ENCODE measurements at regions not wholly inside any gene's neighbourhood (a gene's known extent, or its start where the extent isn't known, plus 50 kb on each side); places are given as distances from the start of the nearest gene placed in this dataset.
"Not testable (repeated sequence)": the region's sequence is repeated elsewhere in the genome, so short reads cannot be mapped to it uniquely, and the experiment has no call there.

DNA sequence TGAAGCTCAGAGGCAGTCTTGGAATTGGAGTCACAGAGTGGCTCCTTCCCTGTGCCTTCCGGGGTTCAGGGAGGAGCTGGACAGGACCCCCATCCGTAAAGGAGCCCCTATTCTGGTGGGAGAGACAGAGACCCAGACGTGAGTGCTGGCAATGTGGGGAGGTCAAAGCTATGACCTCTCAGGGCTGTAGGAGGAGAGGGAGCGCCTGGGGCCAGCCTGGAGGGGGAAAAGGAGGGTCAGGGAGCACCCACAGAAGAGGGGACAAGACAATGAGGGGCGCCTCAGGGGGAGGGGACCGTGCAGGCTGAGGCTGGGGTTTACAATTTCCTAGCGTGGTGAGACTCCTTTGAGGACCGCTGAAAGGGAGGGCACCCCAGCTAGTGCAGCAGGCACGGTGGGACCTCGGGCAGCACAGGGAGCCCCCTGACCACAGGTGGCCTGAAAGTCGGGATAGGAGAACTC lies 97.9 kb upstream of the LRPAP1 start:
- Histone ChIP-seq H3K36me3 (ENCODE audit: control insufficient read depth, insufficient read depth, low read length) (no peaks in the 10 kb centered on the region), H3K9ac (ENCODE audit: low read depth, low read length) (no peak overlapping the region), H3K27me3 (ENCODE audit: control insufficient read depth, insufficient read depth, low read length) (no peaks in the 10 kb centered on the region), H3K4me1 (ENCODE audit: control insufficient read depth, insufficient read depth, low read length) (no peaks in the 10 kb centered on the region), H3K4me3 (ENCODE audit: low read depth, low read length) (no peak overlapping the region), H3K9me3 (ENCODE audit: control insufficient read depth, insufficient read depth, low read length) (no peaks in the 10 kb centered on the region)

DNA sequence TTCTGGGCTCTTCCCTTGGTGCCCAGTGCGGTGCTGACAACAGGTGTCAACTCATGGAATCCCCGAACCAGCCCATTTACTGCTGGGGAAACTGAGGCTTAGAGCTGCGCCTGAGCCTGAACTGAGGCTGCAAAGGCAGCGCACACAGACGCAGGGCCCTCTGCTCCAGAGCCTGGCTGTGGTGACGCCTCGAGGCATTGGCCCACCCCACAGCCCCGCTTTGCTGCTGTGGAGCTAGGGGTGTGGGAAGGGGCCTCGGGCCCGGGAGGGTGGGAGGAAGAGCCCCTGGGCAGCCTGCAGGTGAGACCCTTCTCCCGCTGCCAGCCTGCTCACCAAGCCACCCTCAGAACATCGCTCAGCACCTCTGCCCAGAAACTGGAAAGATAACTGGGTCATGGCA lies 97.4 kb upstream of the LRPAP1 start:
- Histone ChIP-seq H3K9ac (ENCODE audit: low read depth, low read length) (no peak overlapping the region), H3K4me1 (ENCODE audit: control insufficient read depth, insufficient read depth, low read length) (no peaks in the 10 kb centered on the region), H3K36me3 (ENCODE audit: control insufficient read depth, insufficient read depth, low read length) (no peaks in the 10 kb centered on the region), H3K9me3 (ENCODE audit: control insufficient read depth, insufficient read depth, low read length) (no peaks in the 10 kb centered on the region), H3K27me3 (ENCODE audit: control insufficient read depth, insufficient read depth, low read length) (no peaks in the 10 kb centered on the region), H3K4me3 (ENCODE audit: low read depth, low read length) (no peak overlapping the region)

DNA sequence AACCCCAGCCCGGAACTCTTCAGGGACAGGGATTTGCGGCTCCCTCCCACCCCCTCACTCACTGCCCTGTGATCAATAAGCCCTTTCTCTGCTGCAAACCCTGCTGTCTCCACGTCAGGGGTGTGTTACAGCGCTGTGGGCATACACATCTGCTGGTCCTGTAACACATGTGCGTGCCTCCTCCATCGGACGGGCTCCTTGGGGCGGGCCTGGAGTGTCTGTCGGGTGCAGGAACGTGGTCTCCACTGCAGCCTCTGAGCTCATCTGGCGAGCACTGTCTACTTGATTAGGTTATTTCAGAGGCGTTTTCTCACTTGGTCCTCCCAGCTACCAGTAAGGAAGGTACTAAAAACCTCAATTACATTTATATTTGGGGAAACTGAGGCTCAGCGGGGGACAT lies 97.0 kb upstream of the LRPAP1 start:
- H3K27me3 ChIP-seq (ENCODE audit: control insufficient read depth, insufficient read depth, low read length); H3K4me1 ChIP-seq (ENCODE audit: control insufficient read depth, insufficient read depth, low read length); H3K36me3 ChIP-seq (ENCODE audit: control insufficient read depth, insufficient read depth, low read length); H3K9ac ChIP-seq (ENCODE audit: low read depth, low read length); H3K9me3 ChIP-seq (ENCODE audit: control insufficient read depth, insufficient read depth, low read length); H3K4me3 ChIP-seq (ENCODE audit: low read depth, low read length): not testable (repeated sequence)

DNA sequence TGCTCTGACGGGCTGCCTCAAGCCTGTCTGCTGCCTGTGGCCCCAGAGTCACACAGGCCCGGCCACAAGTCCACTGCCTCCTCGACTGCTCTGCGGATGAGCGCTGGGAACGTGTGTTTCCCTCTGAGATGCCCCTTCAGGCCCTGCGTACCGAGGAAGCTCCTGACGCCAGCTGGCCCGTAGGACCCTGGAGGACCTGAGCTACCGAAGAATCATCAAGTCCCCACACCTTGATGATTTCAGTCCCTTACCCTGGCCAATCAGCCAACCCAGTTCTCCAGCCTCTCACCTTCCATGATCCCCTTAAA lies 96.6 kb upstream of the LRPAP1 start:
- H3K9ac ChIP-seq (ENCODE audit: low read depth, low read length), result no peak overlapping the region
- no peaks in the 10 kb centered on the region for H3K9me3 ChIP-seq (ENCODE audit: control insufficient read depth, insufficient read depth, low read length)
- no peaks in the 10 kb centered on the region for H3K36me3 ChIP-seq (ENCODE audit: control insufficient read depth, insufficient read depth, low read length)
- H3K4me1 ChIP-seq (ENCODE audit: control insufficient read depth, insufficient read depth, low read length), result no peaks in the 10 kb centered on the region
- no peaks in the 10 kb centered on the region for H3K27me3 ChIP-seq (ENCODE audit: control insufficient read depth, insufficient read depth, low read length)
- no peak overlapping the region for H3K4me3 ChIP-seq (ENCODE audit: low read depth, low read length)

DNA sequence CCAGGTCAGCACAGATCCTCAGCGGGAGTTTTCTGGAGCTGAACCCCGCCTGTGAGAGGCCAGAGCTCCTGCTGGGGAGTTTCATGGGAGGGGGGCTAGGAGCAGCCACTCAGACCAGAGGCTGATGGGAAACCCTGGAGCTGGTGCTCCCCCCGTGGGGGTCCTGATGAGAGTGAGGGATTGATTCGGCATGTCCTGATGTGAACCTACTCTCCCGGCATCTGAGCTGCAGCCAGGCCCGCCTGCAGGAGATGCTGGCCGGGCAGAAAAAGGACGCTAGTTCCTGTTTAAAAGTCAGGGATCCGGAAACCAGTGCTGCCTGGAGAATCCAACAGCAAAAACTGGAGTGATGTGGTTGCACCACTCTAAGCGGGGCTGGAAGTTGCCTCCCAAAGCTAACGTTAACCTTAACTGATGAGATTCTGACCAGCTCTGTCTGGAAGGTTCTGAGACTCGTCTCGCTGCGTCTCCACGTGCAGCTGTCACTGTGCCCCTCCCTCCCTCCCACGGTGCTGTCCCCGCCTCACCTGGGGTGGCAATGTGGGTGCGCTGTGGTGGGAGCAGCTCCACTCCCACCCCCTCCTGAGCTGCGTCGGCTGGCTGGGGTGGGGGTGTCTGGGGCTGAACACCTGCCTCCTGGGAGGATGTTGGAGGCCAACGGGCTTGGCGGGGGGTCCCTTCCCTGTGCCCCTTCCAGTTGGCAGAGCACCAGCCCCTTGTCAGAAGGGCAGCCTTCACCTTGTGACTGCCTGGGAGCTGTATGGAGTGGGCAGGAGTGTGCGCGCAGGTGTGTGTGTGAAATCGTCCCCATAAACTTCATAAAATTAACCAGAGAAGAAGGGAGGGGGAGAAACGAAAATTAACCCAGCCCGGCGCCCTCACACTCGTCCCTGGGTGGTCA lies 96.0 kb upstream of the LRPAP1 start:
- not testable (repeated sequence) for H3K27me3 ChIP-seq (ENCODE audit: control insufficient read depth, insufficient read depth, low read length); H3K9me3 ChIP-seq (ENCODE audit: control insufficient read depth, insufficient read depth, low read length); H3K4me1 ChIP-seq (ENCODE audit: control insufficient read depth, insufficient read depth, low read length); H3K9ac ChIP-seq (ENCODE audit: low read depth, low read length); H3K36me3 ChIP-seq (ENCODE audit: control insufficient read depth, insufficient read depth, low read length); H3K4me3 ChIP-seq (ENCODE audit: low read depth, low read length)

DNA sequence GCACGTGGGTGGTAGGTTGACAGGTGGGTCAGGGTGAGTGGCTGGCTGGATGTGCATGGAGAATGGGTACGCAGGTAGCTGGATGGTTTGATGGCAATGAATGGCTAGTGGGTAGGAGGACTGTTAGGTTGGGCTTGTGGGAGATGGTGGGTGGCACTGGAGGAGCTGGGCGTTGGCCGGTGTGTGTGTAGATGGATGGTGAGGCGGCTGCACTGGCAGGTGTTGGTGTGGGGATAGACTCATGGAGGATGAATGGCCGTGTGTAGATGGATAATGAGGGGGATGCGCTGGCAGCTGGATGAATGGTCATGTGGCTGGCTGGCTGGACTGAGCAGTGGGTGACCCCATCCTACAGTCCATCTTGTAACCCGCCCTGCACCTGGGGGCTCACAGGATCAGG lies 95.2 kb upstream of the LRPAP1 start:
- H3K4me1 ChIP-seq (ENCODE audit: control insufficient read depth, insufficient read depth, low read length); H3K9me3 ChIP-seq (ENCODE audit: control insufficient read depth, insufficient read depth, low read length): not testable (repeated sequence)

DNA sequence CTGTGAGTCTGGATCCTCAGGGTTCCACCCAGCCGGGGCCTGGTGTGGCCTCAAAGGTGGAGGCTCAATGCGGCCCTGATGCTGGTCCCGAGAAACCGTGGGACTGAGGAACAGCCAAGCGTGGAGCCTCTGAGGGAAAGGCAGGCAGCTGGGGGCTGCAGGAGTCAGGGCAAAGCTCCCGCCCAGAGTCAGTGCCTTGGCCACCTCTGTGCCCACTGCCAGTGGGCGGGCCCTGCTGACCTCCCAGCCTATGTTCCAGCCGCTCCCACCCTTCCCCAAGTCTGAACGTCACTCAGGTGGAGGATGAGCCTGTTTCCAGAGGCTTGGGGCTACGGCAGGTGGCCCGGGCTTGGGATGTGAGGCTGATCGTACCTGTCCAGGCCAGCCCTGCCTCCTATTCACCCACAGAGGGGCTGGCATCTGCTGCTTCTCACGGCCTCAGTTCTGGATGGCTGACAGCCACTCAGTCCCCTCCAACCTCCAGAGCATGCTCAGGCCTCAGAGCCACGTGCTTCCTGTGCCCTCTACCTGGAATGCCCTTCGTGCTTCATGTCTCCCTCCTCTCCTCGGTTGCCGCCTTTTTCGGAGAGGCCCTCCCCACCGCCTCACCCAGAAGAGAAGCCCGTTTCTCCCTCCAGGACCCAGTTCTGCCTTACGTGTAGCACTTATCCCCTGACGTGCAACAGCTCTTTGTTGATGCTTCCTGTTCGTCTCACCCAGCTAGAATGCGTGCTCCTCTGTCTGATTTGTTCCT lies 94.1 kb upstream of the LRPAP1 start:
- H3K27me3 ChIP-seq (ENCODE audit: control insufficient read depth, insufficient read depth, low read length); H3K9ac ChIP-seq (ENCODE audit: low read depth, low read length); H3K9me3 ChIP-seq (ENCODE audit: control insufficient read depth, insufficient read depth, low read length); H3K4me1 ChIP-seq (ENCODE audit: control insufficient read depth, insufficient read depth, low read length); H3K36me3 ChIP-seq (ENCODE audit: control insufficient read depth, insufficient read depth, low read length); H3K4me3 ChIP-seq (ENCODE audit: low read depth, low read length): not testable (repeated sequence)

More for the DNA sequence above, 95.2 kb upstream of the LRPAP1 start:
- not testable (repeated sequence) for H3K36me3 ChIP-seq (ENCODE audit: control insufficient read depth, insufficient read depth, low read length); H3K27me3 ChIP-seq (ENCODE audit: control insufficient read depth, insufficient read depth, low read length); H3K9ac ChIP-seq (ENCODE audit: low read depth, low read length); H3K4me3 ChIP-seq (ENCODE audit: low read depth, low read length)

DNA sequence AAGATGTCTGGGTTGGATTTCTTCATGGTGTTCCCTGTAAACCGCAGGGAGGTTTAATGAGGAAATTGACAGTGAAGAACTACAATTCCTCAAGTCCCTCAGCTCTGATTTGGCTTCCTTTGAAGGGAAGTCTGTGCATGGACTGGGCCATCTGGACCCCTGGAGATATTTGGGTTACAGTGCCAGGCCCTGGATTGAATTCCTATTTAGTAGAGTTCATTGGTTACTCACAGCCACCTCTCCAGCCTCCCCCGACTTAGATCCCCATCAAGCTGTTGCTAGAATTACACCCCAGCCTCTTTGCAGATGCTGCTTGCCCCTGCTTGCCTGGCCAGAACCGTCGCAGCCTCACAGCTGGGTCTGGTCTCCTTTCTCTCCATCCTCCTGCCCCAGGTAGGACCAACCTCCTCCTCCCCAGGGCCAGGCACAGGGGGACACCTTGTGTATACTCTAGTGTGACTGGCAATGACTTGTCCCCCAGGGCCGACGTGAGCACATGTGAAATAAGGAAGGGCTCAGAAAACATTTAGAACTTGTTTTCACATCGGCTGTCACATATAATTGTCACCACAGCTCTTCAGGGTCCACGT lies 93.2 kb upstream of the LRPAP1 start:
- H3K4me3 ChIP-seq (ENCODE audit: low read depth, low read length); H3K4me1 ChIP-seq (ENCODE audit: control insufficient read depth, insufficient read depth, low read length); H3K9ac ChIP-seq (ENCODE audit: low read depth, low read length); H3K27me3 ChIP-seq (ENCODE audit: control insufficient read depth, insufficient read depth, low read length); H3K9me3 ChIP-seq (ENCODE audit: control insufficient read depth, insufficient read depth, low read length); H3K36me3 ChIP-seq (ENCODE audit: control insufficient read depth, insufficient read depth, low read length): not testable (repeated sequence)

DNA sequence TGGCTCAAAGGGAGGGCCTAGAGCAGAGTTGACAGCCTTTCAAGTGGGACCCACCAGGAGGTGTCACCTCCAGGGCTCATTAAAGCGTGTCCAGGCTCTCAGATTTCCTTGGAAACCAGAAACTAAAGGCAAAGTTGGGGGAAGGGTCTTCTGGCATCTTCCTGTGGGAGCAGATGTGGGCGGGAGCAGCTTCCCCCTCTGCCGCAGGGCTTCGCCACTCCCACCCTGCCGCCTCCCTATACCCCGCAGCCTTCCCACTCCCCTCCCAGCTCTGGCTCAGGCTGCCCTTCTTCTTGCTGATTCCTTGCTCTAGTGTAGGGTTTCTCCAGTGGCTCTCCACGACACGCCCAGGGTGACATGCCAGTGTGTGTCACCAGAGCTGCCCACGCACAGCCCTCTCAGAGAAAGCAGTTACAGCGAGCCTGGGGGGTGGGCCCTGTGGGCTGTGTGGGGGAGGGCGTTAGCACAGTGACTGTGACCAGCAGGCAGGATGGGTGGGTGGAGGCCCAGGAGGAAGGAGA lies 91.6 kb upstream of the LRPAP1 start:
- not testable (repeated sequence) for H3K4me1 ChIP-seq (ENCODE audit: control insufficient read depth, insufficient read depth, low read length); H3K9ac ChIP-seq (ENCODE audit: low read depth, low read length); H3K36me3 ChIP-seq (ENCODE audit: control insufficient read depth, insufficient read depth, low read length); H3K9me3 ChIP-seq (ENCODE audit: control insufficient read depth, insufficient read depth, low read length); H3K27me3 ChIP-seq (ENCODE audit: control insufficient read depth, insufficient read depth, low read length); H3K4me3 ChIP-seq (ENCODE audit: low read depth, low read length)

DNA sequence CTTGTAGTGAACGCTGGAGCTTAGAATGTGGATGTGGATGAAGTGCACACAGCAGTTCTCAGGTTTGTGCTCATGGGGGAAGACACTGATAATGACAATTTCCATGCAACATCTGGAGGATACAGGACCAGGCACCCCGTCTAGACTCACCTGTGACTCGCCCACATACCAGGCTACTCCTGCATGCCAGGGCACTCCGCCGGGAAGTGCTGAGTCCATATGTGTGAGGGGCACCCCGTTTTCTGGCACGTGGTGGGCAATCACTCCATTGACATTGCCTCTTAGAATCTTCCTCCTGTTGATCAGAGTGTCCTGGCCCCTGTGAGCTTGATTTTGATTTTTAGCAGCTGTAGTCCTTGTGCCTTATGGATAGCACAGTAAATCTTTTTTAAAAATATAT lies 90.9 kb upstream of the LRPAP1 start:
- no peaks in the 10 kb centered on the region for H3K36me3 ChIP-seq (ENCODE audit: control insufficient read depth, insufficient read depth, low read length)
- peaks cover 2% of the 10 kb centered on the region for H3K27me3 ChIP-seq (ENCODE audit: control insufficient read depth, insufficient read depth, low read length)

DNA sequence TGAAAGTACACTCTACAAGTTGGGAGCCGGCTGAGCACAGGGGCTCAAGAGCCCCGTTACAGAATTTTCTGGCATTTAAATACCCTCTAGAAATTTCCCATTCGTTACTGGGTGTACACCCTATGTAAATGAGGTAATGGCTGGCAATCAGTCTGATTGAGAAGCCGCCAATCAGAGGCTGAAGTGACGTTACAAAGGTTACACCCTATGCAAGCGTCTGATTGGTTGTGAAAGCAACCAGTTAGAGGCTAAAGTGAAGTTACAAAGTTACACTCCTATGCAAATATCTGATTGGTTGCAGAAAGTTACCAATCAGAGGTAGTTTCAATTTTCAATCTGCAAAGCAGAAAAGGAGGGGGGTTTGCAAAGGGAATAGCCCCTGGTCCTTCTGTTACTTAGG lies 88.1 kb upstream of the LRPAP1 start:
- H3K36me3 ChIP-seq (ENCODE audit: control insufficient read depth, insufficient read depth, low read length); H3K27me3 ChIP-seq (ENCODE audit: control insufficient read depth, insufficient read depth, low read length); H3K4me3 ChIP-seq (ENCODE audit: low read depth, low read length); H3K9me3 ChIP-seq (ENCODE audit: control insufficient read depth, insufficient read depth, low read length); H3K9ac ChIP-seq (ENCODE audit: low read depth, low read length); H3K4me1 ChIP-seq (ENCODE audit: control insufficient read depth, insufficient read depth, low read length): not testable (repeated sequence)

More for the DNA sequence above, 90.9 kb upstream of the LRPAP1 start:
- no peak overlapping the region for H3K9ac ChIP-seq (ENCODE audit: low read depth, low read length)
- no peaks in the 10 kb centered on the region for H3K4me1 ChIP-seq (ENCODE audit: control insufficient read depth, insufficient read depth, low read length)
- H3K9me3 ChIP-seq (ENCODE audit: control insufficient read depth, insufficient read depth, low read length), result no peaks in the 10 kb centered on the region
- no peak overlapping the region for H3K4me3 ChIP-seq (ENCODE audit: low read depth, low read length)

DNA sequence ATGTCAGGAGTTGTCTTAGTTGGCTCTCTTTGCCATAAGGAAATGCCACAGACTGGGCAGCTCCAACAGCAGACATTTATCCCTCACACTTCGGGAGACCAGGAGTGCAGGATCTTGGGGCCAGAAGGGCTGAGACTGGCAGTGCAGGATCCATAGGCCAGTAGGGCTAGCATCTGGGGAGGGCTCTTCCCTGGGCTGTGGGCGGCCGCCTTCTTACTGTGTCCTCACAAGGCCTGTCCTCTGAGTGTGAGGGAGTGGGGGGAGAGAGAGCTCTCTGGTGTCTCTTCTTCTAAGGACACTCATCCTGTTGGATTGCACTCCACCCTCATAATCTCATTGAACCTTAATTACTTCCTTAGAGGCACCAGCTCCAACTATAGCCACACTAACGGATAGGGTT lies 87.5 kb upstream of the LRPAP1 start:
- H3K36me3 ChIP-seq (ENCODE audit: control insufficient read depth, insufficient read depth, low read length); H3K27me3 ChIP-seq (ENCODE audit: control insufficient read depth, insufficient read depth, low read length); H3K9ac ChIP-seq (ENCODE audit: low read depth, low read length); H3K4me1 ChIP-seq (ENCODE audit: control insufficient read depth, insufficient read depth, low read length); H3K4me3 ChIP-seq (ENCODE audit: low read depth, low read length); H3K9me3 ChIP-seq (ENCODE audit: control insufficient read depth, insufficient read depth, low read length): not testable (repeated sequence)
